HG03097 (cell line): ENCODE measurements at regions not wholly inside any gene's neighbourhood (a gene's known extent, or its start where the extent isn't known, plus 50 kb on each side); places are given as distances from the start of the nearest gene placed in this dataset.

Experiments
- ATAC-seq: cut with Tn5 transposase; IDR thresholded peaks from one replicate; pipeline ENCODE4 v1.9.1; 2021; ENCODE audit not compliant: unreplicated experiment, low FRiP score

- ATAC-seq, result no peak
Measured at GRCh38 chr10:2953495-2953894, 113.9 kb upstream of the PFKP start.

GRCh38 chr10:2951235-2951835 lies 116.0 kb upstream of the PFKP start:
- ATAC-seq, result no peak

- ATAC-seq, result no peak
Measured at GRCh38 chr10:2950546-2950945, 116.8 kb upstream of the PFKP start.

DNA sequence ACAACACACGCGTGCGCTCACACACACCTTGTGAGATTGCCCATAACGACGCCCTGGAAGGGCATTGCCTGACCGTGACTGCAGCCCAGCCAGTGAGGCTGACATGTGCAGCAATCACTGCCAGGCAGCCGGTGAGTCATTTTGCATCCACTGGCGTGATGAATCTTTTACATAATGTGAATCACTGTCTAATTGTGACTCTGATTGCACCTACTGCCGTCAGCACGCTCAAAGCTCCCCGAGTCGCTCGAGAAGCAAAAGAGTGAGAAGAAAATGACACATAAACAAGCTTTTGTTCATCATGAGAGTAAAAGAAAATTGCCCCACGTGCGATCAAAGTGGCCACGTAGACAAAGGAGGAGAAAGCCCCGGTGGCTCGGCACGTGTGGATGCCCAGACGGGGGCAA lies 117.4 kb upstream of the PFKP start:
- ATAC-seq, result peak; percentile 36

GRCh38 chr10:2949221-2949947 lies 118.0 kb upstream of the PFKP start:
- ATAC-seq, result no peak

DNA sequence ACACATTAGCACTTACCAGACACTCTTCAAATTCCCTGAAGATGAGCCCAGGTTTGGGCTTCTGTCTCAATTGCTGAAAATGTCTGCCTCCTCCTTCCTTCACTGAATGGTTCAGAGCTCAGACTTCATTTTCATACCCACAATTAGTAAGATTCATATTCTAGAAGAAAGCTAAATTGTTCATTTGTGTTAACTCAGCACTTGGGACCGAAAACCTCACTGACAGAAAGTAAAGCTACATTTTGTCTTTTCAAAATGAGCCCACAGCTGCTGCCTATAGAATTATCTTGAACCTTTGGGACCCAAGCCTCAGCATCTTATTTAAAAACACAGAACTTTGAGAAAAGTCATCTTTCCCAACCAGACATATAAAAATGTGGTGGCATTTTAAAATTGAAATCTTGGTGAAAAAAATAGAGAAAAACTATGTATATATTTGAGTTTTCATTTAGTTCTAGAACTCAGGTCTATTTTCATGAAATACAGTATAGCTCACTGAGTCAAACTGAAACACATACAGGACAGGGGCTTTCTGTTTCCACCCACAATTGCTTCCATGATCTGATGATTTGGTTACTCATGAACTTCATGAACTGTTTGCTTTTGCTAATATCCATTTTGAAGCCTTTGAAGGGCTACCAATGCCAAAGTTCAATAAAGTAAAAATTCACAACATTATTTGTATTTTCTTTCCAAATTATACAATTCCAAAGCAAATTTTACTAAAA lies 119.1 kb upstream of the PFKP start:
- peak; percentile 75 for ATAC-seq

DNA sequence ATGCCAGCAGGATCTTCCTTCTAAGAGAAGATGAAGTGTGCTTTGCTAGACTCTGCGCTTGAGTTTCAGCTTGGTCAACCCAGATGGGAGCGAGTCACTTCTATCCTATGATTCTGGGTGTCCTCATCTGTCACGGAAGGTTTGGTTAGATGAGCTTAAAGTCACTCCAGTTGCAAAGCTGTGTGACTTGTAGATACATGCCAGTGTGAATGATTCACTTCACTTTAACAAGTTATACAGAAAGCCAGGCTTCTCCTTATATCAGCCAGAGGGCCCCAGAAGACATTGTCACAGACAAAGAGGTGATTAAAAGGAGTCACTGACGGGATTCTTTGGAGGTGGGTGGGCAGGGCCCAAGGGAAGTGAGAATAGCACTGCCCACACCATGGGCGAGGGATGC lies 122.6 kb upstream of the PFKP start:
- no peak for ATAC-seq

- ATAC-seq, result no peak
Measured at GRCh38 chr10:2943932-2944614, 123.3 kb upstream of the PFKP start.

- ATAC-seq, result no peak
Measured at GRCh38 chr10:2942938-2943337, 124.4 kb upstream of the PFKP start.

DNA sequence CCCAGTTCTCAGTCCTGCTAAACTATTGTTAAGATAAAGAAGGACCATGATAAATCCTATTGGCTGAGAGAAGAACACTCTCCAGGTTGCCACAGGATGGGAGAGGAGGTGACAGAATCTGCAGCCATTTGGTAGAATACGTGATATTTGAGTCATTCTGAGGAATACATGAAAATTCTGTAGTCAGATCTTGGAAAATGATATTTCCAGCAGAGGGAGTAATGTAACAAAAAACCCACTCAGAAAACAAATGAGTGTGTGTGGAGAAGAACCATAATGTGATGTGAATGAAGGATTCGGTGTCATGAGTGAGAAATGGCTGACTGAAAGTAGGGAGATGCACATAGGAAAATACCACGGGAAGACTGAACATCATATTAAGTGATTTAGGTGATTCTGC lies 128.5 kb upstream of the PFKP start:
- no peak for ATAC-seq

DNA sequence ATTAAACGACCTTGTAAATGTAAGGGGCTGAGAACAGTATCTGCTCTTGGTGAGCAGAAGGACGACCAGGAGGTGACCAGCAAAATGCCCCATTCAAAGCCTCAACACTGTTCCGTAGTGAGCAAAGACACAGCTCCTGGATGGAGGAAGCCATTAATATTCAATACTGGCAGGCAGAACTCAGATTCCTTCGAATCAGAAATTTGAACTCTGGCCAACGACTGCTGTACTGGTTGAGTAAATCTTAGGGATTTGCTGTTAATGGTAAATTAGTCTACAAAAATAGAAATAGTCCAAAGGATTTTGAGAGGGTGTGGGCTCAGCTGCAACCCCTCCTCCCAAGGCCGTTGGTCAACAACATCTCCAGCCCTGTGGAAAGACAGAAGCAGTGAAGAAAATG lies 130.5 kb upstream of the PFKP start:
- no peak for ATAC-seq

DNA sequence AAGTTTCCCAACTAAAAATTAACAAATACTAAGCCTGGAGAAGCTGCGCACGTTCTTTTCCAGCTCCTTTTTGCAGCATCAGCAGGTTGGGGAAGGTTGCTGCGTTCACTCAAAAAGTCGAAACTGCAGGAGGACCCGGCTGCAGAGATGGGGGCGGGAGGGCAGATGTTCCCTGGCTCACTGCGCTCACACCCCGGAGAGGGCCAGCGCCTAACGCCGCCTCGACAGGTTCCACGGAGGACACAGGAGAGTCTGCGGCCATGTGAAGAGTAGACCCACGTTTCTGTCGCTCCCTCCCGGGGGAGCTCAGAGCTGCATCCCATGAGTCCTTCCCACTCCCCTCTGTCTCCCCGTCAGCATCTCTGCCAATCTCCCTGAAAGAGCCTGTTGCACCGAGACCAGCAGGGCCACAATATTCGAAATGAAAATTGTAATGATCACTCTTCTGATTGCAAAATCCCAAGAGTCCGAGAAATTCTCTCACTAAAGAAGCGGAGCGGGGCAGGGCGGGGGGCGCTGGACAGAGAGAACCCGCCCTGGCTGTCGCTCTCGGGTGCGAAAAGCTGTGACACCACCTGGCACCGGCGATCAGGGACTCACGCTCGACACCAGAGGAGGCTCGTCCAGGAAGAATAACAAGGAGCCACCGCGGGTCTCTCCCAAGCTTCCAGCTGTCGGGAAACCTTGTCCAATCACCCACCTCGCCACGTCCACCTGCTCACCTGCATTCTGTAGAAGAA lies 131.5 kb upstream of the PFKP start:
- no peak for ATAC-seq

DNA sequence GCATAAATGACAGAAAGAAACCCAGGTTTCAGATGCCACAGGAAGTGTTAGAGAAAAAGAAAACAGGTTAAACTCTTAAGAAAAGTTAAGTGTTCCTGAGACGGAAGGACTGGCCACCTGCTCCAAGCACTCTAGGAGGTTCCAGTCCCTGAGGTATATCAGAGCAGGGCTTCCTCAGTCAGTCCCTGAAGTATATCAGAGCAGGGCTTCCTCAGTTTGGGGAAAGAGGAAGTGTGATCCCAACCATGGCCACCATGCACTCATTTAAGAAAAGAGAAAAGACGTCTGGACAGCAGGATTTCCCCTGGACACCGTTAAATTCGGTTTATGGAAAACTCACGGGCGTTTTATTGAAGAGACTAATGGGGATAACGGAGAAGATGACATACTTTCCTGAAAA lies 133.4 kb upstream of the PFKP start:
- no peak for ATAC-seq

DNA sequence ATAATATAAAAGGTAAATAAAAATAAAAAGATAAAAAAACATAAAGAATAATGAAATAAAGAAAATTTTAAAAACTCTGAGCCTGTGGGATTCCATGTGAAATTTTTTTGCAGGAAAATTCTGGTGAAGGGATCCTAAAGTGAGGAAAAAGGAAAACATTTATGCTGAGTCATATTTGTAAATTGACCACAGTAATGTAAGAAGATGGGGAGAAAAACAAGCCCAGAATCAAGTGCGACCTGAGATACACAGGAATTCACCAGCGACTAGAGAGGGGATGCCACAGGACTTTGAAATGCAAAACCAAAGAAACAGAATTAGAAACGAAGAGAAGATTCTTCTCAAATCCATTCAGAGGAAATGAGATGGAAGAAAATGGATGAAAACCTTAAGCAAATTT lies 133.8 kb upstream of the PFKP start:
- ATAC-seq, result no peak

DNA sequence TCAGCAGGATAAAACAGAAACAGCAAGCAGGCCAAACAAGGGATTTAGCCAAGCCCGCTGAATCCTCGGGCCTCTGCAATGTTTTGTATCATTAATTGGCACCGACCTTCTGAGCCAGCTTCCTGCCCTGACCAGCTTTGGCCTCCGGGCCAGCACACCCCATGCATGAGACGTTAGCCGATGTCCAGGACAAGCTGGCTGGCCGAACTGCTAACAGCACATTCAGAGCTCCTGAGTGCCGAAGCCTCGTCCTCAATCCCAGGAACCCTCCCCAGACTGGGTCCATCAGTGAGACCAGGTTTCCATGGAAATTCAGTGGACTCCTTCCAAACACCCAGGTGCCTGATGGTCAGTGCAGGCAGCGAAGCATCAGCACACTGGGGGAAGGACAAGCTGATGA lies 134.3 kb upstream of the PFKP start:
- ATAC-seq, result no peak

DNA sequence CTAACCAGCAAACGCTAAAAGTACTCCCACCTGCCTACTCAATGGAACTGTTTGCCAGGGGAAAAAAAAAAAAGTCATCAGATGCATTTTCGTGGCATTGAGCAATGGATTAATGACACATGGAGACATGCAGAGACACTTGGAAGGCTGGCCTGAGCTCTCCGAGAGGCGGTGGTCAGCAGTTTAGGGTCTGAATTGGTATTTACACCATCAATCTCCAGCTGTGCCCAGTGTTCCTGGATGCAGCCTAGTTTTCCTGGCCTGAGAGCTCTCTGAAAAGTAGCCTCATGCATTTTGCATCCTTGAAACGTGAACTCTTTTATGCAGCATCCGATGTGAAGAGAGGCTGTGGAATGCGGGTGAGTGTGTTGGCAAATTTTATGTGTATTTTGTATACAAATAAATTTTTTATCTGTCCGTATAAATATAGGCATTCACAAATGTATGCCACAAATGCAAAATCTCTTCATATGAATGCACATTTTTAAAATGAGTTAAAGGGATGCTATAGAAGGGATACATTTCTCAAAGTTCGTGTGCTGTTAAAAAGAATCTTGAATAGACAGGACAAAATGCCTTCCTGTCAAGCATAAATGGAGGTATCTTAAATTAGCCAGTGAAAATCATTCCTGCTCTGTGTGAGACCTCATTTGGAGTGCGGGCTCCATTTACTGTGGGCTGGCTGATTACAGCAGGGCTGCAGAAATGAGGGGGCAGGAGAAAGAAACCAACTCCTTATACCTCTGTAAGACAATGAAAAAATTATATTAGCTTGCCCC lies 137.7 kb upstream of the PFKP start:
- no peak for ATAC-seq

DNA sequence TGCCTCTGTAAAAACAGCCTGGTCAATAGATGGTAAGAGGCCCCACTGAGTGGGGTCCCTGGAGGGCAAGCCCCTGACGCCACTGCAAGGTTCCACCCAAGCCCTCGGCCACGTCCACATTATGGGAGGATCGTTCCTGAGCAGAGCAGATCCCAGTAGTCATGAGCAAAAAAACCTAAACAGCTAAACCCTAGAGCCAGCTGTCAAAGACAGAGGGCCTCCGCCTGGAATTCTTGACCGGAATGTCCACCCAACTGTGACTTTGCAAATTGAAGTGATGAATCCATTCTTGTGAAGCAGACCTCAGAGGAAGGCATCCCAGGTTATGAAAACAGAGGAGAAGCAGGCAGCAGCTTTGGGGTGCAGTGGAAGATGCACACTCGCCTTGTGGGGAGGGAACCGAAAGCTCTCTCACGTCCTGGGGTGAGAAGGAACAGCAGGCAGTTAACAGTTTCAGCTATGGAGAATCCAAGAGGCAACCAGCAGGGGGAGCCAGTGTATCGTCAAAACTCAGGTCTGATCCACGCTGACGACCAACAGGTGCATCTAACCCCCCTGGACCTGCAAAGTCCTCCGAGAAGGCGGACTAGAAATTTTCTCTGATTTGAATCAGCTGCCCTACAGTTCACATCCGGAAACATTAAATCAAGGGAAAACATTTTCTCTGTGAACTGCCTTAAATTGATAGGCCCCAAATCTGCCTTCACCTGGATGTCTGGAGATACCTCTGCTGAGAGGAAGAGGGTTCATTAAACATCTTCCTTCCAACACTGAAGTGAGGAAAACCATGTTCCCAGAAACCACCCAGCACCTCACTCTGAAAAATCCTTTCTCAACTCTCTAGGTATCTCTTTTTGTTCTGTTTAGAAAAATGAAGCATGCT lies 139.1 kb upstream of the PFKP start:
- peak; percentile 76 for ATAC-seq

GRCh38 chr10:2926918-2927660 lies 140.3 kb upstream of the PFKP start:
- no peak for ATAC-seq
